Endodermal cell (in vitro differentiated cells): ENCODE measurements at regions not wholly inside any gene's neighbourhood (a gene's known extent, or its start where the extent isn't known, plus 50 kb on each side); places are given as distances from the start of the nearest gene placed in this dataset.

ENCODE experiments used
- DNase-seq: peaks from one replicate; pipeline ENCODE4 v3.0.0-alpha.2; 2017
- H3K27ac ChIP-seq: 2 replicates; pipeline ENCODE4 v1.5.1; 2013; ENCODE audit warnings: mild to moderate bottlenecking, low read depth, low read length, moderate library complexity
- H3K27me3 ChIP-seq: 2 replicates; pipeline ENCODE4 v1.6.1; 2013; ENCODE audit warnings: mild to moderate bottlenecking, low read length, moderate library complexity; ENCODE audit not compliant: insufficient read depth, control insufficient read depth, poor library complexity, severe bottlenecking
- H3K36me3 ChIP-seq: 2 replicates; pipeline ENCODE4 v1.7.0; 2013; ENCODE audit warnings: mild to moderate bottlenecking, low read length, moderate library complexity; ENCODE audit not compliant: control insufficient read depth, insufficient read depth
- H3K4me1 ChIP-seq: one replicate; pipeline ENCODE4 v1.7.0; 2013; ENCODE audit warnings: low read length; ENCODE audit not compliant: control insufficient read depth, insufficient read depth
- H3K4me3 ChIP-seq: 2 replicates; pipeline ENCODE4 v1.5.1; 2013; ENCODE audit warnings: mild to moderate bottlenecking, low read length, moderate library complexity
- H3K9ac ChIP-seq: 2 replicates; pipeline ENCODE4 v1.6.1; 2013; ENCODE audit warnings: mild to moderate bottlenecking, low read length, moderate library complexity; ENCODE audit not compliant: poor library complexity, severe bottlenecking; ENCODE audit errors: extremely low read depth
- H3K9me3 ChIP-seq: 2 replicates; pipeline ENCODE4 v1.6.1; 2013; ENCODE audit warnings: mild to moderate bottlenecking, low read length, moderate library complexity; ENCODE audit not compliant: control insufficient read depth
- H3K27ac Mint-ChIP-seq: 2 replicates; pipeline ENCODE4 v1.8.0; 2020; ENCODE audit warnings: mixed read lengths
- H3K27me3 Mint-ChIP-seq: 2 replicates; pipeline ENCODE4 v1.8.0; 2021; ENCODE audit warnings: mild to moderate bottlenecking, mixed read lengths; ENCODE audit not compliant: insufficient read depth
- H3K36me3 Mint-ChIP-seq: 2 replicates; pipeline ENCODE4 v1.8.0; 2020; ENCODE audit warnings: low read depth, mixed read lengths
- H3K4me1 Mint-ChIP-seq: 2 replicates; pipeline ENCODE4 v1.8.0; 2020; ENCODE audit warnings: mixed read lengths
- H3K4me3 Mint-ChIP-seq: 2 replicates; pipeline ENCODE4 v1.8.0; 2020; ENCODE audit warnings: mild to moderate bottlenecking, moderate library complexity, mixed read lengths
- H3K9me3 Mint-ChIP-seq: 2 replicates; pipeline ENCODE4 v1.8.0; 2020; ENCODE audit warnings: mild to moderate bottlenecking, mixed read lengths
- WGBS, 2 experiments: methylation state at CpG; one replicate each; pipeline versions ENCODE4 v1.1.5 to v1.1.7; 2013; ENCODE audit warnings: missing lambda C conversion rate in 2 of 2, mixed read lengths in 1 of 2; ENCODE audit not compliant: insufficient coverage in 1 of 2, insufficient read length in 1 of 2; 5-methylcytosine and 5-hydroxymethylcytosine counted together
- TF ChIP-seq, protein P1 (sequence below): fragments of 200-600 bp; sonication (generic); conservative IDR thresholded peaks from 2 replicates; pipeline ENCODE4 v1.5.0; 2021; ENCODE audit warnings: antibody characterized with exemption, mild to moderate bottlenecking

DNA sequence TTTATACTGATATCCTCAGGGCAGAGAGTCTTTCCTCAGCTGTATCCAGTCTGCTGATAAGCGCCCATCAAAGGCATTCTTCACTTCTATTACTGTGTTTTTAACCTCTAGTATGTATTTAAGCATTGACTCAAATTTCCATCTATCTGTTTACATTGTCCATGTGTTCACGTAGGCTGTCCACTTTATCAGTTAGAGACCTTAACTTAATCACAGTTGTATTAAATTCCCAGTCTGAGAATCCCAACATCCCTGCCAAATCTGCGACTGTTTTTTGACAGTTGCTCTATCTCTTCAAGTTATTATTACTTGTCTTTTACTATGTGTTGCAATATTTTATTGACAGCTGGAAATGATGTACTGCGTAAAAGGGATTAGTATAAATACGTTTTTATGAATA is 1613.7 kb upstream of the MIR17HG start:
- no peaks in the 10 kb centered on the region for H3K36me3 Mint-ChIP-seq
- no peaks in the 10 kb centered on the region for H3K36me3 ChIP-seq
- WGBS, 2 experiments, result 94% methylated on average over 4 of the region's 5 CpGs; no CpG with 5 or more reads in 1 of the 2 experiments

DNA sequence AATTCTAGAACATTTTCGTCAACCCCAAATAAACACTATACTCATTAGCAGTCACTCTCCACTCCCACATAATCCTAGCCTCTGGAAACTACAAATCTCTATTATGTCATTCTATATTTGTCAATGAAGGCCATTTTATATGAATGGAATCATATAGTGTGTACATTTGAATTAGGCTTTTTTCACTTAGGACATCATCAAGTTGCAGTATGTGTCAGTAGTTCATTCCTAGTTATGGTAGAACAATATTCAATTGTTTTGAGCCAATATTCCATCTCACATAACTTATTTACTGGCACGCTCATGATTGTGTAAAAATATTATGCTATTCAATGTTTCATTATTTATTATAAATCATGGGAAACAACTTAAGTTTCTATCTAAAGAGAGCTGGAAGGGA is 1610.4 kb upstream of the MIR17HG start:
- DNase-seq, result no peak
- peaks cover 14% of the 10 kb centered on the region for H3K4me1 Mint-ChIP-seq
- H3K27me3 Mint-ChIP-seq, result no peaks in the 10 kb centered on the region
- H3K9me3 ChIP-seq, result no peaks in the 10 kb centered on the region
- no peak overlapping the region for H3K27ac Mint-ChIP-seq
- no peak overlapping the region for H3K4me3 ChIP-seq
- H3K4me3 Mint-ChIP-seq, result no peak overlapping the region
- no peak overlapping the region for H3K27ac ChIP-seq
- no peaks in the 10 kb centered on the region for H3K36me3 ChIP-seq
- no peaks in the 10 kb centered on the region for H3K9me3 Mint-ChIP-seq
- no peak overlapping the region for H3K9ac ChIP-seq
- TF ChIP-seq, protein P1, sequence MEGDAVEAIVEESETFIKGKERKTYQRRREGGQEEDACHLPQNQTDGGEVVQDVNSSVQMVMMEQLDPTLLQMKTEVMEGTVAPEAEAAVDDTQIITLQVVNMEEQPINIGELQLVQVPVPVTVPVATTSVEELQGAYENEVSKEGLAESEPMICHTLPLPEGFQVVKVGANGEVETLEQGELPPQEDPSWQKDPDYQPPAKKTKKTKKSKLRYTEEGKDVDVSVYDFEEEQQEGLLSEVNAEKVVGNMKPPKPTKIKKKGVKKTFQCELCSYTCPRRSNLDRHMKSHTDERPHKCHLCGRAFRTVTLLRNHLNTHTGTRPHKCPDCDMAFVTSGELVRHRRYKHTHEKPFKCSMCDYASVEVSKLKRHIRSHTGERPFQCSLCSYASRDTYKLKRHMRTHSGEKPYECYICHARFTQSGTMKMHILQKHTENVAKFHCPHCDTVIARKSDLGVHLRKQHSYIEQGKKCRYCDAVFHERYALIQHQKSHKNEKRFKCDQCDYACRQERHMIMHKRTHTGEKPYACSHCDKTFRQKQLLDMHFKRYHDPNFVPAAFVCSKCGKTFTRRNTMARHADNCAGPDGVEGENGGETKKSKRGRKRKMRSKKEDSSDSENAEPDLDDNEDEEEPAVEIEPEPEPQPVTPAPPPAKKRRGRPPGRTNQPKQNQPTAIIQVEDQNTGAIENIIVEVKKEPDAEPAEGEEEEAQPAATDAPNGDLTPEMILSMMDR, result no peak
- H3K27me3 ChIP-seq, result no peaks in the 10 kb centered on the region
- H3K4me1 ChIP-seq, result no peaks in the 10 kb centered on the region
- no peaks in the 10 kb centered on the region for H3K36me3 Mint-ChIP-seq
- 69 to 100% methylated on average over 1 of the region's 2 CpGs for WGBS, 2 experiments

More for the DNA sequence above, 1613.7 kb upstream of the MIR17HG start:
- no peak overlapping the region for H3K9ac ChIP-seq
- no peak for DNase-seq
- Mint-ChIP-seq H3K9me3 (no peaks in the 10 kb centered on the region), H3K4me3 (no peak overlapping the region), H3K27me3 (no peaks in the 10 kb centered on the region), H3K4me1 (peaks cover 14% of the 10 kb centered on the region), H3K27ac (no peak overlapping the region)
- no peaks in the 10 kb centered on the region for H3K27me3 ChIP-seq
- TF ChIP-seq, protein P1, result no peak
- no peak overlapping the region for H3K27ac ChIP-seq
- no peaks in the 10 kb centered on the region for H3K9me3 ChIP-seq
- no peak overlapping the region for H3K4me3 ChIP-seq
- H3K4me1 ChIP-seq, result no peaks in the 10 kb centered on the region

DNA sequence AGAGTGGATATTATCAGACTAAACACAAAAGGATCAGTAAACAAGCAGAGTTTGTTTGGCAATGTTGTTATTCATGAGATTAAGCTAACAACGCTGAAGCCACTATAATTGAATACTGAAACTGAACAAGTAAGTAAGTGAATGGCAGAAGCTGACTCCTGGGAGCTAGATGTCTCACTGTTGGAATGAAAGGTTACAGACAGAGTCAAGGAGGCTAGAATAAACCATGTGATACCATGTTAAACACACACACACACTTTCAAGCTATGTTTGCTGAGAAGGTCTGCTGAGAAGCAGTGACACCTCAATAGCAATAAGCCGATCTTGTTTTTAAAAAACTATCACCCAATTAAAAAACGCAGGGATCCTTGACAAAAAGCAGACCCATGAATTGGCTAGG is 1609.4 kb upstream of the MIR17HG start:
- Mint-ChIP-seq H3K9me3 (no peaks in the 10 kb centered on the region), H3K36me3 (no peaks in the 10 kb centered on the region), H3K4me3 (no peak overlapping the region), H3K27ac (no peak overlapping the region), H3K27me3 (no peaks in the 10 kb centered on the region), H3K4me1 (peaks cover 14% of the 10 kb centered on the region)
- no peak for DNase-seq
- H3K9me3 ChIP-seq, result no peaks in the 10 kb centered on the region
- H3K27ac ChIP-seq, result no peak overlapping the region
- no peaks in the 10 kb centered on the region for H3K36me3 ChIP-seq
- TF ChIP-seq, protein P1, result no peak
- H3K9ac ChIP-seq, result no peak overlapping the region
- no peaks in the 10 kb centered on the region for H3K4me1 ChIP-seq
- no peaks in the 10 kb centered on the region for H3K27me3 ChIP-seq
- H3K4me3 ChIP-seq, result no peak overlapping the region
- WGBS, 2 experiments, result 60 to 87% methylated on average over 1 to 3 of the region's 3 CpGs
